GM19328 (cell line): ENCODE measurements at regions not wholly inside any gene's neighbourhood (a gene's known extent, or its start where the extent isn't known, plus 50 kb on each side); places are given as distances from the start of the nearest gene placed in this dataset.
"Not testable (repeated sequence)": the region's sequence is repeated elsewhere in the genome, so short reads cannot be mapped to it uniquely, and the experiment has no call there.

Source experiments
- ATAC-seq: cut with Tn5 transposase; IDR thresholded peaks from one replicate; pipeline ENCODE4 v1.9.1; 2021; ENCODE audit warnings: mild to moderate bottlenecking, moderate library complexity; ENCODE audit not compliant: unreplicated experiment

GRCh38 chr4:38503689-38504395 lies 160.2 kb upstream of the KLF3 start:
- peak; percentile 88 for ATAC-seq

- no peak for ATAC-seq
Observed at GRCh38 chr4:38504396-38504715, 159.6 kb upstream of the KLF3 start.

DNA sequence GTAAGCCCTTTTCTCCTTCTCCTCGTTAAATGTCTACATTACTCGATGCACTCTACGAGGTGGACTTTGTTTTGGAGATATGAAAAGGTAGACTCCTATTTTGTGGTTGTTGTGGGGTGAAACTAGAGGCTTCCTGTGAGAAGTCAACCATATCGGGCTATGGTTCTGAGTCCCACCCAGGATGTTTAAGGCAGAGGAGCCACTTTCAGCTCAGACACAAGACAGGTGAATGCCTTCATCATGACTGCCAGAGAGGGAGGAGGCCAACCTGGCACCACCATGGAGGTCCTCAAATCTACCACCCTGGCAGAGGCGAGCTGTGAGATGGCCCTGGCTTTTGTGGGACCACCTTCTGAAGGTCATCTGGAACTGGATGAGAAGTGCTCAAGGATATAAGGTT lies 154.4 kb upstream of the KLF3 start:
- ATAC-seq, result peak; percentile 48

DNA sequence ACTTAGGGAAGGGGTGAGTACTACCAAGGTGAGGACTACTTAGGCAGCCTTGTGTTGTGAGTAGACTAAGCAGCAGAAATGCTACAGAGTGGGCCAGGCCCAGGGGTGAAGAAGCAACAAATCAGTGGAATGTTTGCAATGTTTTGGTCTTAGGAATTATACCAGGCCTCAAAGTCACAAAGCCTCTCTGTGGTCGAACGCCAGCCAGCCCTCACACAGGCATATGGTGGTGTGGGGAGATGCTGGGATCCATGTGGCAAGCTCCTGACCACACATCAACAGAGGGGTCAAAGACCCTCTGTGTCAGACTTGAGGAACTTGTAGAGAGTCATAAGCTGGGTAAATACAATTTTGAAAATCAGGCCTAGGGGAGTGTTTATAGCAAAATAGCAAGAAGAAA lies 153.8 kb upstream of the KLF3 start:
- no peak for ATAC-seq

- ATAC-seq, result no peak
Observed at GRCh38 chr4:38511702-38512101, 152.3 kb upstream of the KLF3 start.

- no peak for ATAC-seq
Observed at GRCh38 chr4:38512840-38513239, 151.2 kb upstream of the KLF3 start.

DNA sequence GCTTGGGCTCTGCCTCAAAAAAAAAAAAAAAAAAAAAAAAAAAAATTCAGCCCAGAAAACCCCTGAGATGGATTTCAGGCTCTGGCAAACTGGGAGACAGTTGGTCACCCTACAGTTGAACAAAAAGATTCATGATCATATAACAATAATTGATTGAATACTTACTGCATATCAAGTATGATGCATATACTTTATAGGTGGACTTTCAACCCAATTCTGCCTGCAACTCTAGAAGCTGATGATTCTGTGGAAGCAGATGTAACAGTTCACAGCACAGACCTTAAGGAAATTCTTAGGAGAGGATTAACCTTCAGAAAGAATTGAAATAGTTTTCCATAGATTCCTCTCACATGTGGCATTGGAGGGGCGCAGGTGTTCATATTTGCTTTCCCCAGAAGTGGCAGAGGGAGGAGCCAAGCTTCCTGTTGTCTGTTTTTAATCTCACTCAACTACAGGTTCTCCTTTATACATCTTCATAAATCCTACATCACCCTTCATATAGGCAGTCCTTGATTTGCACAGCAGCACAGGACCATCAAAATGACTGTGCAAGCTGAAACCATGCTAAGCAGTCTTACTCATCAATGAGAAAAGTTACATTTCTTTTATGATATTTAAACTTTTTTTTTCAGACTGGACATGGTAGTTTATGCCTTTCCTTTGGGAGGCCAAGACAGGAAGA lies 149.4 kb upstream of the KLF3 start:
- ATAC-seq, result no peak

GRCh38 chr4:38516190-38516589 lies 147.8 kb upstream of the KLF3 start:
- no peak for ATAC-seq

DNA sequence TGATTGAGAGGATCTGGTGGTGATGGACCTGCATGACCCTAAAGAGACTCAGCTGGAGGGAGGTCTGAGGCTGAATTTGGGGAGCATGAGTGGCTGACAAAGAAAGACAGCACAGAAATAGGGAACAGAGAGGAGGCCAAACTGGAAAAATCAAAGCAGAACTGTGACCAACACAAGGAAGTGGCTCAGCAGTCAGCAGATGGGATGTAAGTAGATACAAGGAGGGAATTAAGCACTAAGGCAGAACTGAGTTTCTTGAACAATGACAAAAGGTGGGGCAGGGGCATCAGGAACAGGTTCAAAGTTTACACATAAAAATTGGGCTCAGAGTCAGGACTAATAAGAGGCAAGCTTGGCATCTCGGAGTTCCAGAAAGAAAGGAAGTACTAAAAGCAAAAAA lies 144.3 kb upstream of the KLF3 start:
- no peak for ATAC-seq

GRCh38 chr4:38523054-38523453 lies 140.9 kb upstream of the KLF3 start:
- no peak for ATAC-seq

DNA sequence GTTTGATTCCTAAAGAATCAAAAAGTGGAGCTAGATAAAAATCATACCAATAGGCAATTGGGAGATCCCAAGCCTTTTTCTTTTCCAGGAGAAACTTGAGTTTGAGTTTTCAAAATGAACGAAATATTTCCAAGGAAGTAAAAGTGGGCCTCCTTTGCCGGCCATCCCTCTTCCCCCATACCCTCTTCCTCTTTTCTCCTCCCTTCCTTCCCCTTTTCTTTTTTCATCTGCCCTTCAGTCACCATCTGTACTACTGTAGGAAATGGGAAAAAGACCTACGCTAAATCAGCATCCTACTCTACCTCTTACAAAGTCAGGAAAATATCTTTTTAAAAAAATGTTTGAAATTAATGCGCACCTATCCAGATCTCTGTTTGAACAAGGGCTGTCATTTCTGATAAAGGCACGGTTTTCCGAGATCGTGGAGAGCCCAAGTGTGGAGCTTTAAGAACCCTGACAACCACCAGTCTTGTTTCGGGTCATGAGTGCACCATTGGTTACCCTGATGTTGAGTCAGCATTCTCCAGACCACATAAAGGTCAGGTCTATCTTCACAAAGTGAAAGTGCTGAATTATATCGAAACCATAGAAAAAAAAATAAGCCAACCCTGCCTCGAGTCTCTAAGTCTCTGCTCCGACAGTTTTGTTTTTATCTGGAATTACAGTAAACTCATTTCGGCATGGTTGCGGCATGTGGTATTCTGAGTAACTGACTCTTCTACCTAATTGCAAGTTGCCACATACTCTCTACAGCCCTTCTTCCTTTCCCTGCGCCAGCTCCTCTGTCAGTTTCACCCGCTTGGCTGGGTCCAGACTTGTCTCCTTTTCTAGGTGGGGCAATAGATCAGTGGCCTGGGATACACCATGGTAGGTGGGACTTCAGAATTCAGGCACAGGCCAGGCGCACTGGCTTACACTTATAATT lies 140.2 kb upstream of the KLF3 start:
- peak; percentile 91 for ATAC-seq

GRCh38 chr4:38526412-38526811 lies 137.6 kb upstream of the KLF3 start:
- no peak for ATAC-seq

GRCh38 chr4:38529189-38530115 lies 134.5 kb upstream of the KLF3 start:
- ATAC-seq, result no peak

DNA sequence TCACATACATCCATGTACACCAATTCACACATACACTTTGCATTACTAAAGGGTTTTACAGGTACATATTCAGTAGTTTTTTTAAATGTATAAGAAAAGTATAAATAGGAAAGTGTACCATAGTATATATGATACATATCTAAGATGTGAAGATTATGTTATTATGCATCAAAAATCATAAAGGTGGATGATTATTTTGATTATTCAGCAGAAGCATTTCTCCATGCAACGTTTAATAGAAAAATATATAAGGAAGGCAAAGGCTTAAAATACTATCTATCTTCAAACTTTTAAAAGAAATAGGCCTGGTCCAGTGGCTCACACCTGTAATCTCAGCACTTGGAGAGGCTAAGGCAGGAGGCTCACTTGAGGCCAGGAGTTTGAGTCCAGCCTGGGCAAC lies 133.5 kb upstream of the KLF3 start:
- no peak for ATAC-seq

DNA sequence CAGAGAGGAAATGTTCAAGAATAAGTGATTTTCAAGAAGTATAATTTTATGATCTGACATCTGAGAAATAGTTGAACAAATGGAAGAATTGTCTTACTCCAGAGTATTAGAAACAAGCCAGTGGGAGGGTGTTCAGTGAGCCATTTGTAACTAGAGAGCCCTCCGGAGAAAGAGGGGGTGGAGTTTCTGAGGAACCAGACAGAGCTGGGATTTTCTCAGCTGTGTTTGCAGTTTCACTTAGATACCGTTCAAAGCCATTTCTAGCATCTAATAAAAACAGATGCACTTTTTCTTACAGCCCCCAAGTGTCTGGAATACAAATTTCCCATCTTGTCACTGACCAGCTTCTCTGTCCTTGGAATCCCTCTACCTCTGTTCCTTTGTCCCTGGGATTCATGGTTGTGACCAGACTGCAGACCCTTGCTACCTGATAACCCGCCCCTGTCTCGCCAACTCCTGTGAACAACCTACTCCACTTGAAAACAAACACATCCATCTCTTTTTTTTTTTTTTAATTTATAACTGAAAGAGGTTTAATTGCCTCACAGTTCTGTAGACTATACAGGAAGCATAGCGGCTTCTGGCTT lies 132.8 kb upstream of the KLF3 start:
- no peak for ATAC-seq

- no peak for ATAC-seq
Observed at GRCh38 chr4:38532908-38533499, 131.0 kb upstream of the KLF3 start.

- no peak for ATAC-seq
Observed at GRCh38 chr4:38534344-38535045, 129.5 kb upstream of the KLF3 start.

DNA sequence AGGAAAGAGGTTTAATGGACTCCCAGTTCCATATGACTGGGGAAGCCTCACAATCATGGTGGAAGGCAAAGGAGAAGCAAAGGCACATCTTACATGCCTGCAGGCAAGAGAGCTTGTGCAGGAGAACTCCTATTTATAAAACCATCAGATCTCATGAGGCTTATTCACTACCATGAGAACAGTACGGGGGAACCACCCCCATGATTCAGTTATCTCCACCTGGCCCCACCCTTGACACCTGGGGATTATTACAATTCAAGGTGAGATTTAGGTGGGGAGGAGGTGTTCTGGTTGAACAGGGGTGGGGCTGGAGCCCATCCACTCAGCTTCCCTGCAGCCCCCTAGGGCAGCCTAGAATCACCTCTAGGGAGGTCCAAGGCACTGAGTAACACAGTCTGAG lies 128.9 kb upstream of the KLF3 start:
- ATAC-seq, result not testable (repeated sequence)

DNA sequence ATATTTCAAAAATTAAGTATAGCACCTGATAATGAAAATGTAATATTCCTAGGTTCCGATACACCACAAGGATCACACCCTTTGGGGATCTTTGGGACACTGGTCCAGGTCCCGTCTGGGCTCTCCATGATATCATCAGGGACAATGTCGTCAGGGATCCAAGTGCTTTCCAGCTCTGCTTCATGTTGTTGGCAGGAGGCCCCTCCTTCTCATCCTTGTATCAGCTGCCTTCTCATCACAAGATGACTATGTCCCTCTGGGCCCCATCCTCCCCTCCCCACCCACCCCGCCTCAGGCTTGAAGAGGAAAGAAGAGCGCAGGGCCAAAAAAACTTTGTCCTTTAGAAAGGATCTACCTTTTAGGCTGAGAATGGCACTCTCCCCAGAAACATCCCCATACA lies 128.3 kb upstream of the KLF3 start:
- ATAC-seq, result no peak
